Hippocampal formation (tissue), 2 donors: ENCODE measurements at regions not wholly inside any gene's neighbourhood (a gene's known extent, or its start where the extent isn't known, plus 50 kb on each side); places are given as distances from the start of the nearest gene placed in this dataset.
"Not testable (repeated sequence)": the region's sequence is repeated elsewhere in the genome, so short reads cannot be mapped to it uniquely, and the experiment has no call there.

Experiments
- DNase-seq, 2 donors: peaks; one replicate each; lab custom pipeline; 2025; lab: John Stamatoyannopoulos, UW

- no peak for DNase-seq
Observed at GRCh38 chrX:86887341-86887740, 630.3 kb upstream of the KLHL4 start.

GRCh38 chrX:86910027-86910426 is 607.6 kb upstream of the KLHL4 start:
- no peak for DNase-seq

GRCh38 chrX:86910602-86911311 is 606.8 kb upstream of the KLHL4 start:
- DNase-seq, result no peak

GRCh38 chrX:86914569-86914968 is 603.0 kb upstream of the KLHL4 start:
- DNase-seq, result no peak

GRCh38 chrX:86917959-86918358 is 599.6 kb upstream of the KLHL4 start:
- DNase-seq, result no peak

- no peak for DNase-seq
Observed at GRCh38 chrX:86930419-86930818, 587.2 kb upstream of the KLHL4 start.

GRCh38 chrX:86935988-86936387 is 581.6 kb upstream of the KLHL4 start:
- no peak for DNase-seq

- peak in 1 of 2 donors; percentile 24 for DNase-seq
Observed at GRCh38 chrX:86946569-86946968, 571.0 kb upstream of the KLHL4 start.

- DNase-seq, result no peak
Observed at GRCh38 chrX:86964321-86964720, 553.3 kb upstream of the KLHL4 start.

GRCh38 chrX:86981326-86981879 is 536.2 kb upstream of the KLHL4 start:
- no peak for DNase-seq

GRCh38 chrX:86987351-86987750 is 530.3 kb upstream of the KLHL4 start:
- not testable (repeated sequence) for DNase-seq

GRCh38 chrX:87003031-87003430 is 514.6 kb upstream of the KLHL4 start:
- no peak for DNase-seq

- DNase-seq, result no peak
Observed at GRCh38 chrX:87005183-87005582, 512.4 kb upstream of the KLHL4 start.

GRCh38 chrX:87005885-87006284 is 511.7 kb upstream of the KLHL4 start:
- DNase-seq, result no peak

- no peak for DNase-seq
Observed at GRCh38 chrX:87006561-87006960, 511.0 kb upstream of the KLHL4 start.

GRCh38 chrX:87017210-87017609 is 500.4 kb upstream of the KLHL4 start:
- DNase-seq, result no peak

GRCh38 chrX:87033115-87033514 is 484.5 kb upstream of the KLHL4 start:
- DNase-seq, result not testable (repeated sequence)

- DNase-seq, result no peak
Observed at GRCh38 chrX:87045352-87045751, 472.2 kb upstream of the KLHL4 start.

GRCh38 chrX:87049567-87049966 is 468.0 kb upstream of the KLHL4 start:
- no peak for DNase-seq

GRCh38 chrX:87063642-87064041 is 454.0 kb upstream of the KLHL4 start:
- no peak for DNase-seq

GRCh38 chrX:87064502-87064901 is 453.1 kb upstream of the KLHL4 start:
- DNase-seq, result no peak

- DNase-seq, result no peak
Observed at GRCh38 chrX:87067795-87068369, 449.7 kb upstream of the KLHL4 start.

- no peak for DNase-seq
Observed at GRCh38 chrX:87078231-87078630, 439.4 kb upstream of the KLHL4 start.

GRCh38 chrX:87098477-87098876 is 419.1 kb upstream of the KLHL4 start:
- no peak for DNase-seq
